ENCODE measurements at regions not wholly inside any gene's neighbourhood (a gene's known extent, or its start where the extent isn't known, plus 50 kb on each side); places are given as distances from the start of the nearest gene placed in this dataset.

DNA sequence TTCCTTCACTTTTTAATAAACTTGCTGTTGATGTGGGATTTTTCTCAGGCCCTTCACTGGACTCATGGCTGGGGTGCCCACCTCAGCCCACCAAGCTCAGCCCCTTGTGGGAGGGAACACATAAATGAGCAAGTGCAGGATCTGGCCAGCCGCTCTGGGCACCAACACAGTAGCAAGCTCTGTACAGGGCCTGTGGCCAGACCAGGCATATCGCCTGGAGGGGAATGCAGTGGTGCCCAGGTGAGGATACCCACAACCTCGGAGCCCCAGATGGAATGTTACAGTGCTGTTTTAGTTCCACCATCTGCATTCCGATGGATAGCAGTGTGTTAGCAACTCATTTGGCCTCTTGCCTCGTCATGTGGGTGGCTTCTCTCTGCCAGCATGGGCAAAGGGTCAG, 234.6 kb downstream of the PPP1R3A start:
- Histone ChIP-seq H3K14ac (replicated peaks; ENCODE audit: low read depth, low read length) (no peak overlapping the region), H4K8ac (ENCODE audit: low read depth in 2 of 2, low read length in 2 of 2) (no peak overlapping the region), H2AK5ac (ENCODE audit: low read depth, low read length) (no peak overlapping the region), H2BK120ac (ENCODE audit: low read depth, low read length) (no peak overlapping the region), H2BK20ac (ENCODE audit: low read depth, low read length) (no peak overlapping the region), H3K23ac (ENCODE audit: low read depth, low read length) (no peak overlapping the region), H2BK5ac (ENCODE audit: low read depth, low read length, poor library complexity, severe bottlenecking) (no peak overlapping the region), H3K27ac (ENCODE audit: insufficient read depth, low read length) (no peak overlapping the region), H4K20me1 (ENCODE audit: insufficient read depth, low read length) (no peaks in the 10 kb centered on the region), H3K4me3 (ENCODE audit: insufficient read depth, low read depth, low read length) (no peak overlapping the region), H2AFZ (replicated peaks; ENCODE audit: low read length, poor library complexity) (peak overlapping the region; percentile 32), H3K4ac (ENCODE audit: low read depth, low read length) (no peak overlapping the region), H3K9ac (ENCODE audit: low read depth, low read length) (no peak overlapping the region), H4K5ac (ENCODE audit: low read depth, low read length) (no peak overlapping the region), H3K4me2 (ENCODE audit: low read depth, low read length) (no peak overlapping the region), H3K9me3 (ENCODE audit: control insufficient read depth, insufficient read depth, low read length) (no peaks in the 10 kb centered on the region), H4K91ac (ENCODE audit: insufficient read depth, low read depth, low read length) (no peak overlapping the region), H2BK15ac (ENCODE audit: low read depth, low read length) (no peak overlapping the region), H3K18ac (ENCODE audit: low read depth, low read length) (no peak overlapping the region), H3K9me1 (ENCODE audit: insufficient read depth, low read length) (no peaks in the 10 kb centered on the region), H3K36me3 (ENCODE audit: control insufficient read depth, insufficient read depth, low read length) (no peaks in the 10 kb centered on the region), H2AK9ac (replicated peaks; ENCODE audit: low read depth, low read length, poor library complexity) (no peak overlapping the region), H3K79me1 (ENCODE audit: low read depth in 1 of 2, low read length in 2 of 2) (no peaks in the 10 kb centered on the region), H3K4me1 (ENCODE audit: control insufficient read depth, insufficient read depth, low read length) (no peaks in the 10 kb centered on the region), H3K27me3 (ENCODE audit: control insufficient read depth, insufficient read depth, low read length) (no peaks in the 10 kb centered on the region), H3K56ac (ENCODE audit: extremely low read depth, insufficient read depth, low read length) (no peak overlapping the region)
- ChIA-PET POLR2A (ENCODE audit: unreplicated experiment) (no interaction called here), CTCF (no interaction called here)
- DNase-seq (no peak), ATAC-seq (ENCODE audit: low read depth) (no peak)
- BruUV-seq (replicated peaks), result no TSS peak
- intact Hi-C loops (cut with micrococcal nuclease), result no loop called here
- dilution Hi-C loops (cut with HindIII; ENCODE audit: low sequenced_read_pairs, unreplicated experiment), result no loop called here
- in situ Hi-C loops (cut with MboI; ENCODE audit: low sequenced_read_pairs), result loop anchor here (25.0 kb wide), 1 partner anchor 1122 kb away; no protein-coding TSS in a partner anchor
- 66% methylated on average over 3 of the region's 5 CpGs; no CpG with 5 or more reads in 1 of the 2 experiments for WGBS, 2 experiments (ENCODE audit: extremely low coverage in 2 of 2, insufficient read length in 1 of 2)
- TF ChIP-seq MXI1 (IDR thresholded peaks at IDR 0.05; ENCODE audit: borderline replicate concordance, low read depth, low read length) (no peak), CHD1 (IDR thresholded peaks at IDR 0.05; ENCODE audit: low read depth, low read length) (no peak), MAFK (IDR thresholded peaks at IDR 0.05; ENCODE audit: low read depth, low read length) (no peak), CTCF (conservative IDR thresholded peaks at IDR 0.05; ENCODE audit: low read depth, low read length) (no peak), USF2 (IDR thresholded peaks at IDR 0.05; ENCODE audit: low read depth, low read length) (no peak)

Data from IMR-90 (cell line).